Muscle layer of colon (tissue), 2 donors: ENCODE measurements at regions not wholly inside any gene's neighbourhood (a gene's known extent, or its start where the extent isn't known, plus 50 kb on each side); places are given as distances from the start of the nearest gene placed in this dataset.
A peak's percentile ranks its signal among the peaks of the same experiment; 100 is the strongest.
"Not testable (repeated sequence)": the region's sequence is repeated elsewhere in the genome, so short reads cannot be mapped to it uniquely, and the experiment has no call there.

ENCODE experiments used
- H3K27ac ChIP-seq: one replicate; pipeline ENCODE4 v1.7.0; 2013; ENCODE audit warnings: low read depth, mild to moderate bottlenecking, low read length, moderate library complexity
- H3K27me3 ChIP-seq, 2 donors: one replicate each; pipeline ENCODE4 v1.7.0; 2013; ENCODE audit warnings: low read length in 2 of 2, mild to moderate bottlenecking in 2 of 2; ENCODE audit not compliant: insufficient read depth in 2 of 2, control insufficient read depth in 1 of 2
- H3K36me3 ChIP-seq: one replicate; pipeline ENCODE4 v1.7.0; 2013; ENCODE audit warnings: mild to moderate bottlenecking, low read length; ENCODE audit not compliant: insufficient read depth
- H3K4me1 ChIP-seq: one replicate; pipeline ENCODE4 v1.7.0; 2013; ENCODE audit warnings: mild to moderate bottlenecking, low read length; ENCODE audit not compliant: insufficient read depth
- H3K4me3 ChIP-seq, 2 donors: one replicate each; pipeline ENCODE4 v1.7.0; 2013; ENCODE audit warnings: low read length in 2 of 2, low read depth in 1 of 2, mild to moderate bottlenecking in 1 of 2, moderate library complexity in 1 of 2
- H3K9ac ChIP-seq: one replicate; pipeline ENCODE4 v1.7.0; 2013; ENCODE audit warnings: low read length
- H3K9me3 ChIP-seq: one replicate; pipeline ENCODE4 v1.7.0; 2013; ENCODE audit warnings: mild to moderate bottlenecking, low read length
- donor health status: abdominal sarcoma.
- donor health status: Adenocarcinoma of cecum.

DNA sequence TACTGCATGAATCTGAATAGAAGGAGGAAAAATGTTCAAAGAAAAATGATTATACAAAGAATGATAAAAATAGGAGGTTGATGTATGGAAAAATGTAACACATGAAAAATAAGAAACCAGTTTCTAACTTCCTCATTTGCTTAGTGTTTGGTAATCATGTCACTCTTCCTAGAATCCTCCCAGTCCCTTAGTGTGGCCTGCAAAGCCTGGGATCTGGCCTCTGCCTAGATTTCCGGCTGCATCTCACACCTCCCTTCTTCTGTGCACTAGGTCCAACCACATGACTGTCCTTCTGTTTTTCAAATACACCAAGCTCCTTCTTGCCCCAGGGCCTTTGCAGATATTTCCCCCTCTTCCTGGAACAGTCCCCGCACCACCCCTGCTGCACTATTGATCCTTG, 76.8 kb upstream of the RBMS1 start:
- Histone ChIP-seq H3K36me3 (no peaks in the 10 kb centered on the region), H3K9ac (no peak overlapping the region), H3K27ac (no peak overlapping the region), H3K9me3 (no peaks in the 10 kb centered on the region), H3K27me3 (no peaks in the 10 kb centered on the region), H3K4me1 (no peaks in the 10 kb centered on the region), H3K4me3 (no peak overlapping the region)

DNA sequence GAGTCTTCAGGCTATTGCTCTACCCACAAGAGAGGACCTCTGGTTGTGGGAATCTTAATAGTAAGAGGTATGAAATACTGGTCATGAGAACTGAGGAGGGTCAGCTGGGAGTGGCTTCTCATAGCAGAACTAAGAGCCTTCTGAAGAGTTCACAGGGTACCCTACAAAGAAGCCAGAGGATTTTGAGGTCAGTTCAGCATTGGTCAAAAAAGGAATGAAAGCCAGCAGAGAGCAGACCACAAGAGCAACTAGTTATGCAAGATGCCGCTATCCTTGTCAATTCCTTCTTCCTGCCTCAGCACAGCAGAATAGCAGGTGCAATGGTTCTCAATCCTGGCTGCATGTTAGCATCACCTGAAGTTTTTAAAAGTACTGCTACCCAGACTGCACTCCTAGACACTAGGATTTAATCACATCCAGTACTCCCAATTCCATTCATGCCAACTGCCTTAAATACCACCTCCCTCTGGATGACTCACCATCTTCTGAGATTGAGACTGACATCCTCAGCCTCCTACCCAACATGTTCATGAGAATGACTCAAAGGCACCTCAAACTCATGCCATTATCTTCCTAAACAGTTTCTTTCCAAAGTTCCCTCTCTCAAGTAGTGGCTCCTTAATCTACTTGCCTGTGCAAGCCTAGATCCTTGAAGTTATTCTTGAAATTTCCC, 81.0 kb upstream of the RBMS1 start:
- no peaks in the 10 kb centered on the region for H3K27me3 ChIP-seq
- H3K4me1 ChIP-seq, result no peaks in the 10 kb centered on the region
- H3K36me3 ChIP-seq, result no peaks in the 10 kb centered on the region
- H3K27ac ChIP-seq, result no peak overlapping the region
- H3K4me3 ChIP-seq, result no peak overlapping the region
- H3K9me3 ChIP-seq, result no peaks in the 10 kb centered on the region
- no peak overlapping the region for H3K9ac ChIP-seq

DNA sequence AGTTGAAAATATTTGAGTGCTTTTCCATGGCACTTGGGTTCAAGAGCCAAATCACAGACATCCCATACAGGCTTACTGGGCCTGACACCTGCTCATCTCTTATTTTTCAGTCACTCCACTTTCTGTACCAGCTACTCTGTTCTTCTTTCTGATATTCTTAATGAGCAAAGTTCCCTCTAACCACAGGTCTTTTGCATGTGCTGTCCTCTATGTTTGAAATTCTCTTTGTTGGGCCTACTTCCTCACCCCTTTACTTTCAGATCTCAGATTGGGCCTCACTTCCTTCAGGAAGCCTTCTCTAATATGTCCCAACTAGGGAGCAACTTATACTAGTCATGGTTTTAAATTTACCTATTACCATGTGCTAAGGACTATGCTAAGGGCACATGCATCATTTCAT, 81.8 kb upstream of the RBMS1 start:
- Histone ChIP-seq H3K9me3 (no peaks in the 10 kb centered on the region), H3K27ac (no peak overlapping the region), H3K9ac (no peak overlapping the region), H3K27me3 (no peaks in the 10 kb centered on the region), H3K4me1 (no peaks in the 10 kb centered on the region), H3K36me3 (no peaks in the 10 kb centered on the region), H3K4me3 (no peak overlapping the region)

DNA sequence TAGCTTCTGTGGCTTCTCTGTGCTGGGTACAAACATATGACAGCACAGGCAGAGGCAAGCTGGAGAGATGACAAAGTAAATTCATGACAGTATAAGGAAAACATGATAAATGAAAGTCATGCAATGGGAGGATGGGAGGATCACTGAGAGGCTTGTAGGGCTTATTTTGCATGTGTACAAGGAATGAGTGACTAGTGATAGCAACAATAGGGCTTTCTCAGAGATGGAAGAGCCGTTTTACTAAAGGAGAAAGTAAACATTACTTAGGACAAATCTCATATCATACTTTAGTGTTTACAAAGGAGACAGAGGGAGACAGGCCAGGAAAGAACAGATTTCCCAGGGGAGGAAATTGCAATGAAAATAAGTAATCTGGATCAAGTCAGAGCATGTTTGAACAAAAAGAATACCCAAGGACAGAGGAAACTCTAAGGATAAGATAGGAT, 82.5 kb upstream of the RBMS1 start:
- no peaks in the 10 kb centered on the region for H3K36me3 ChIP-seq
- no peaks in the 10 kb centered on the region for H3K27me3 ChIP-seq
- H3K9me3 ChIP-seq, result no peaks in the 10 kb centered on the region
- no peak overlapping the region for H3K27ac ChIP-seq
- no peaks in the 10 kb centered on the region for H3K4me1 ChIP-seq
- no peak overlapping the region for H3K9ac ChIP-seq
- H3K4me3 ChIP-seq, result no peak overlapping the region

- H3K4me3 ChIP-seq, H3K27ac ChIP-seq, H3K9me3 ChIP-seq, H3K9ac ChIP-seq, H3K4me1 ChIP-seq, H3K36me3 ChIP-seq, H3K27me3 ChIP-seq: not testable (repeated sequence)
Observed at GRCh38 chr2:160577081-160577480, 83.5 kb upstream of the RBMS1 start.

DNA sequence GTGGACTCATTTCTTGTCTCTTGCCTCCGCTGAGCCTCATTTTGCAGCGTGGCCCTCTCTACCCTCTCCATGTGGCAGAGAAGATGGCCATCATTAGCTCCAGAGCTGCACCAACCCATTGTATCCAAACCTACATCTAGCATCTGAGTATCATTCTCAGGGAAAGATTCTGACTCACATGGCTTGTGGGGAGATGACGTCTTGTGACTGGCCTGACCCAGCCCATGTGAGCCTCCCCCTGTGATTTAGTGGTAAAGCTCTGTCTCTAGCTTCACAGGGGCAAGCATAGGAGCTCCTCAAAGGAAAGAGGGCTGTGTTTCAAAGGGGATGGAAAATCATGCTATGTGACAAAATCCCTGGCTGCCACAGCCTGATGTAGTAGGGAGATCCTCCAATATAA, 87.4 kb upstream of the RBMS1 start:
- peaks cover 24% of the 10 kb centered on the region for H3K4me1 ChIP-seq
- no peak overlapping the region for H3K27ac ChIP-seq
- no peak overlapping the region for H3K9ac ChIP-seq
- H3K4me3 ChIP-seq, result no peak overlapping the region
- H3K36me3 ChIP-seq, result no peaks in the 10 kb centered on the region
- H3K9me3 ChIP-seq, result no peaks in the 10 kb centered on the region
- no peaks in the 10 kb centered on the region for H3K27me3 ChIP-seq

- no peaks in the 10 kb centered on the region for H3K9me3 ChIP-seq
- H3K4me1 ChIP-seq, result peaks cover 24% of the 10 kb centered on the region
- no peaks in the 10 kb centered on the region for H3K36me3 ChIP-seq
- no peak overlapping the region for H3K9ac ChIP-seq
- no peaks in the 10 kb centered on the region for H3K27me3 ChIP-seq
- H3K27ac ChIP-seq, result no peak overlapping the region
- no peak overlapping the region for H3K4me3 ChIP-seq
Observed at GRCh38 chr2:160581448-160581847, 87.8 kb upstream of the RBMS1 start.

DNA sequence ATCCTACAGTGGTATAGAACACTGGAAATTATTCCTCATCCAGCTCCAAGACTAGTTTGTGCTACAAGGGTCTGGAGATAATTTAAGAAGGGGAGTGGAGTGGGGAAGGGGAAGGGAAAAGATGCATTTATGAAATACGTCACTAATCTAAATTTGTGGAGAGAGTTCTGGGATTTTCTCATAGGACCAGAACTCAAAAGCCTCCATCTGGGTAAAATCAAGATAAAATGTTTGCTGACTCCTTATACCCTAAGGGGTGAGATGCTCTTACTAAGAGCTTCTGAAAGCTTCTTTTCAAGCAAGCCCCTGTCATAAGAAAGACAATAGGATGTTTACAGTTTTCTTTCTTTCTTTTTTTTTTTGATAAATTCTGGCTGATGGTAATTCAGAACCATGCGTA, 88.5 kb upstream of the RBMS1 start:
- Histone ChIP-seq H3K4me1 (peaks cover 24% of the 10 kb centered on the region), H3K27ac (peak overlapping the region; percentile 60), H3K27me3 (no peaks in the 10 kb centered on the region)

DNA sequence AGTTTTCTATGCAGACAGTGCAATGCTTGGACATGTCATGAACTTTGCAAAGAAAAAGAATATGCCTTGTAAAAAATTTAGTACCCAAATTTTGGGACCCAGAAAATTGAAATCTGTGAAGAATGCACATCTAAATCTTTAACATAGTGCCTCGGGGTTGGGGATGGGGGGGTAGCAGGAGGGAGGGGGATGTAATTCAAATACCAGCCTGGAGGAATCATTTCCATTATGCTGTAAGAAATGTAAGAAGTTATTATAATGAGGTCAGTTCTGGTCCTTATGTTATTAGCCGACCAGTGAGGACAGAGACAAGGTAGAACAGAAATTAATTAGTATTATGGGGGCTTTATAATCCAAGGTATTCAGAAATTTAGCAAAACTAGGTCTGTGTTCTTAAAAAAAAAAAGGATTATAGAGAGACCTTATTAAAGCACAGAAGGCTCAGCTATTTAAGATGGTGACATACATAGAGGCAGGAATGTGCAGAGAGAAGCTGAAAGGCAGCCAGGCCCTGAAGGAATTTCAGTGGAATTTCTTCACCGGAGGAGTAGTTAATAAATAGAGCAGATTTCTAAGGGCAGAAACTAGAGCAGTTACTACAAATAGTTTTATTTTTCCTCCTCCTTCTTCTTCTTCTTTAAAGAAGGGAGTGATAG, 89.0 kb upstream of the RBMS1 start:
- Histone ChIP-seq H3K4me1 (peaks cover 24% of the 10 kb centered on the region), H3K36me3 (no peaks in the 10 kb centered on the region), H3K4me3 (no peak overlapping the region), H3K27ac (peak overlapping the region; percentile 60), H3K27me3 (no peaks in the 10 kb centered on the region), H3K9ac (no peak overlapping the region), H3K9me3 (no peaks in the 10 kb centered on the region)

More for the DNA sequence above, 88.5 kb upstream of the RBMS1 start:
- no peak overlapping the region for H3K9ac ChIP-seq
- no peak overlapping the region for H3K4me3 ChIP-seq
- no peaks in the 10 kb centered on the region for H3K36me3 ChIP-seq
- H3K9me3 ChIP-seq, result no peaks in the 10 kb centered on the region

DNA sequence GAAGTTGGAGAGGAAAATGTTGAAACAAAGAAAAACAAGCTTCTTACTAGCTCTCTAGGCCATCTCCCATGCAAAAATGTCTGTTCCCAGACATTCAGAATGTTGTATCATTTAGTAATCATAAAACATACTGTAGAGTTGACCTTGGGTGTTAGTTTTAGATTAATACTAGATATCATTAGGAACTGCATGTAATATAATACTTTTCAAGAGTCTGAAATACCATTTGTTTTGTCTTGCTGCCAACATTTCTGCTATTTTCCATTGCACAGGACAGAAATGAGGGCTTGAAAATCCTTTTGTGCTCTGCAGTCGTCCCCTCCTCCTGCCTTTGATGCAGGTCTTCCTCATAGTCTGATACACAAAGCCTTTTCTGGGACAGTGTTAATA, 89.5 kb upstream of the RBMS1 start:
- Histone ChIP-seq H3K27me3 (no peaks in the 10 kb centered on the region), H3K4me3 (no peak overlapping the region), H3K36me3 (no peaks in the 10 kb centered on the region), H3K9me3 (no peaks in the 10 kb centered on the region), H3K27ac (peak overlapping the region; percentile 60), H3K9ac (no peak overlapping the region), H3K4me1 (peaks cover 24% of the 10 kb centered on the region)

- peaks cover 24% of the 10 kb centered on the region for H3K4me1 ChIP-seq
- no peaks in the 10 kb centered on the region for H3K27me3 ChIP-seq
- H3K4me3 ChIP-seq, result no peak overlapping the region
- no peaks in the 10 kb centered on the region for H3K9me3 ChIP-seq
- H3K27ac ChIP-seq, result no peak overlapping the region
- H3K9ac ChIP-seq, result no peak overlapping the region
- no peaks in the 10 kb centered on the region for H3K36me3 ChIP-seq
Observed at GRCh38 chr2:160583813-160584537, 90.4 kb upstream of the RBMS1 start.
